T-helper 9 cell (primary cell): ENCODE measurements at regions not wholly inside any gene's neighbourhood (a gene's known extent, or its start where the extent isn't known, plus 50 kb on each side); places are given as distances from the start of the nearest gene placed in this dataset.
"Not testable (repeated sequence)": the region's sequence is repeated elsewhere in the genome, so short reads cannot be mapped to it uniquely, and the experiment has no call there.

Source experiments
- DNase-seq: peaks from one replicate; pipeline ENCODE4 v3.0.0-alpha.2; 2020

DNA sequence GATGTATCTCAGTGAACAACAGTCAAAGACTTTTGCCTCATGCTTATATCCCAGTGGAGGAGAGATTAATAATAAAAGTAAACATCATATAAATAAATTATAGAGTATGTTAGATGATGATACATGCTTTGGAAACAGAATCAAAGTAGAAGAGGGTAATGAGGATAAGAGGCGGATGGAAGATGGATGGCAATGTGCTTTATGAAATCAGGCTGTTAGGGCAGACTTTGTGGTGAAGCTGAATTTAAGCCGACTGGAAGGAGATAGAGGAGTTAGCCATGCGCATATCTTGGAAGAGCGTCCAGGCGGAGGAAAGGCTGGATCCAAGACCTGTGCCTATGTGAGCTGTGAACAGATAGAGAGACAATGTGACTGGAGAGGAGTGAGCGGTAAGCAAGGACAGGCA, 74.9 kb upstream of the GUCY1A1 start:
- DNase-seq = no peak

- no peak for DNase-seq
Observed at GRCh38 chr4:155590796-155591585, 75.7 kb upstream of the GUCY1A1 start.

DNA sequence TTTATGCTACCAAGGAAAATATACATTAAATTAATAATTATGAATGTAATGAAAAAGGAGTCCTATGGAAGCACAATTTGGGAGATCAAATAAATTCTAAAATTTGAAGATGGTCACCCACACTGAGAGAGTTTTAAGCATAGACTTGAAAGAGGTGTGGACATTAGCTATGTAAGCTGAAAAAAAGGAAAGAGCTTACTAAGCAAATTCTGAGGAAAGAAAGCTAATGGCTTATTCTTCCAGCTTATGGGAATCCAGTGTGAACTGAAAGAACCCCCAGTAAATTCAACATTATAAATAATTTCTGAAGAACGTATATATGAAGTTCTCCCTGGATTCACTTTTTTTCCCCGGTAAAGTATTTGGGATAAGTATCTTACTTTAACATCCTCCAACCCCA, 78.2 kb upstream of the GUCY1A1 start:
- DNase-seq = no peak

- DNase-seq = no peak
Observed at GRCh38 chr4:155587766-155588165, 78.9 kb upstream of the GUCY1A1 start.

- no peak for DNase-seq
Observed at GRCh38 chr4:155582971-155583437, 83.6 kb upstream of the GUCY1A1 start.

DNA sequence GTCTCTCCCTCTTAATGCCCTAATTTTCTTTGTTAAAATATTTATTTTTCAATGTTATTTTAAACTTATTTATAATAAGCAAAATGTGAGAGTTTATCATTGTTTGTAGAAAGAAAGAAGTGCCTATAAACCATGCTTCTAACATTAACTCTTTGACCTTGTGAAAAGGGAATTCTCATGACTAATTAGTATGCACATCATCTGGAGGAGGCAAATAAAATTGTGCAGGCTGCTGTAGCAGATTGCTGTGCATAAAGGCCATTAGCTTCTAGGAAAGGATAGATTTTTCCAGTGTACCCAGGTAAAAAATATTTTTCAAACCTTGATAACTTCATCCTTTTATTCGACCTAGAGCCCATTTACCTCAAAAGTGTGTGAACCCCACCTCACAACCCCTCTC, 84.6 kb upstream of the GUCY1A1 start:
- no peak for DNase-seq

DNA sequence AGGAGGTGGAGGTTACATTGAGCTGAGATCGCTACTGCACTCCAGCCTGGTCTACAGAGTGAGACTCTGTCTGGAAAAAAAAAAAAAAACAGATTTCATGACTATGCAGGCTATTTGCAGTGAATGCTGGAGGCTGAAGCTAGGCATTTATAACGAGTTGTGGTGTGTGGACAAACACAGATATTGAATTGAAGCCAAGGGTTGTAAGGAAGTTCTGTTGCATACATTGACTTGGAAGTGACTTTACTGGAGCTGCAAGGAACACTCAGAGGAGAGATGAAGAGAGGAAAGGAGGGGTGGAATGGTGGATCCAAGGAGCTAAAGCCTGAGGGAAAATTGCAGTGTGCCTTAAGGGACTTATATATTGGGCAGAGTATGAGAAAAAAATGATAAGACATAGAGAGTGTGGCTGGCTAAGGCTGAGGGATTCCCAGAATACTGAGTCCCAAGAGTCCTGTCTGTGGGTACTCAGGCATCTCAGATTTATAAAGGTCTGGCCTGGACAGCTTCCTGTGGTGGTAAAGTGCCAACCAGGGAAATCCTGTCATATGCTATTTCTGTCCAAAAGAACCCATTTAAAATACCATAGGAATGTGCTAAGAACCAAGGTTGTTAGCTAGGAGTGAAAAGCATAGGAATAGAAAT, 87.8 kb upstream of the GUCY1A1 start:
- DNase-seq = no peak

DNA sequence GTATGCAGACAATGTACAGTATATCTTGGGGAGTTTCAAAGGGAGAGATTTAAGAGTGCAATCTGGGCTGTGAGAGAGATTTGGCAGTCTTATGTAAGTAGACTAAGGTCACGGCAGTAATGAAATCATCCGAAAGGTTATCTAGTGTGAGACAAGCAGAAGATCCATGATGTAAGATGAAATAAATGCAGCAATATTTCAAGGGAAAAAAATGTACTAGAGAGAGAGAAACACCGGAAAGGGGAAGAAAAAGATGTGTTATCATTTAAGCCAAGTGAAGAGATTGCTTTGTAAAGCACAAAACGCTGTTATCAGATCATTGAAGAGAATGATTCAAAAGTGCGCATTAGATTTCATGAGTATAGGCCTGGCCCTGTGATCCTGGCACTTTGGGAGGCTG, 88.4 kb upstream of the GUCY1A1 start:
- no peak for DNase-seq

- DNase-seq = not testable (repeated sequence)
Observed at GRCh38 chr4:155574329-155574728, 92.3 kb upstream of the GUCY1A1 start.

DNA sequence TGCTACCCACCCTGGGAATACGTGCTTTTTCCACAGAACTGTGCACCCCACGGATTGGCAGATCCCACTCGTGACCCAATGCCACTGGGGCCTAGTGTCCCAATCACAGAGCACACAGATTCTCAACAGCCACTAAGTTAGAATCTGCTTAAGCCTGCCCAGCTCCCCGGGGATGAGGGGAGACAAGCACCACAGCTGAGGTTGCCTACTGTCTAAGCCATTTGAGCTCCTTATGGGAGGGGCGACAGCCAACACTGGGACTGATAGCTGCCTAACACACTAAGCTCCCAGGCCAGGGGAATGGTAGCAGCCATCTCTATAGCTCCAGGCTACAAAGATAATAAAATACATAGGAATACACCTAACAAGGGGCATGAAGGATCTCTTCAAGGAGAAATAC, 93.5 kb upstream of the GUCY1A1 start:
- DNase-seq = no peak

DNA sequence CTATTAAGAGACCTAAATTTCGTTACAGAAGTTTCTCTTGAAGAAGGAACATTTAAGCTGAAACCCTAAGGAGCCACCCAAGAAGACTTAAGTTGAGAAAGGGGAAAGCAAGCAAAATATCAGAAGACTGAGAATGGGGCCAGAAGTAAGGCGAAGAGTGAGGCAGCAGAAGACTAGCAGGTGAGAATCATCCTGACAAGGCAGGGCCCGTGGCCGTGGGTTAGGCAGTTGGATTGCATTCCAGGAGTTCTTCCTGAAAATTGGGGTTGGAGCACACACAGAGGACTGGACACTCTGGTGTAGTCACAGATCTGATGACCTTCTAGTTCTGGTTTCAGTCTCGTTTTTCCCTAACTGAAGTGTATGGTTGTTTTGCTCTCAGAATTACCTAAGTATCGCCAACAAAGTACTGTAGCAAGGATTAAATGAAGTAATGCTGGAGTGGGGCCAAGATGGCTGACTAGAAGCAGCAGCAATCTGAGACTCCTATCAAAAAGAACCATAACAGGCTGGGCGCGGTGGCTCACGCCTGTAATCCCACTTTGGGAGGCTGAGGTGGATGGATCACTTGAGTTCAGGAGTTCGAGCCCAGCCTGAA, 94.4 kb upstream of the GUCY1A1 start:
- no peak for DNase-seq

GRCh38 chr4:155571184-155571944, 95.3 kb upstream of the GUCY1A1 start:
- DNase-seq = no peak

GRCh38 chr4:155570661-155571060, 96.0 kb upstream of the GUCY1A1 start:
- DNase-seq = no peak

DNA sequence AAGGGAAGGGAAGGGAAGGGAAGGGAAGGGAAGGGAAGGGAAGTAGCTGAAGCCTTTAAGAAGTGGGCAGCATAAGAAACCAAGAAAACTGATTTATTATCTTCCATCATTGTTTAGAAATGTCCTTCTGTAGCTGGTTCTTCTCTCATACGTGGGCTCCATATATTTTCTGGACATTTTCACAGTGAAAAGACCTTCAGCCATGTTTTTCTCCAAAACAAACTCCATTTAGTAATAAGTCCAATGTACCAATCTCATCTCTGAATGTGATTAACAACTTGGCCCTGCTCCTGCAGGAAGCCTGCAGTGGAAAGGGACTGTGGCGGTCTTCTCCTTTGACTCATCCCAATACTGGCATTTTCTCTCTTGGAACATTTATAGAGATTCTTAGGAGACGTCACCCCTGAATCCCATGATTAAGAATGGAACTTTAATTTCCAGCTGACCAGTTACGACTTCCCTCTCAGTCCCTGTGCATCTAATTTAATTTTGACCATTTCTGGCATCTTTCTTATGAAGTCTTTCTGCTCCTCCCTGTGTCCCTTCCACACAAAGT, 96.6 kb upstream of the GUCY1A1 start:
- DNase-seq = no peak

- no peak for DNase-seq
Observed at GRCh38 chr4:155569471-155569870, 97.2 kb upstream of the GUCY1A1 start.

DNA sequence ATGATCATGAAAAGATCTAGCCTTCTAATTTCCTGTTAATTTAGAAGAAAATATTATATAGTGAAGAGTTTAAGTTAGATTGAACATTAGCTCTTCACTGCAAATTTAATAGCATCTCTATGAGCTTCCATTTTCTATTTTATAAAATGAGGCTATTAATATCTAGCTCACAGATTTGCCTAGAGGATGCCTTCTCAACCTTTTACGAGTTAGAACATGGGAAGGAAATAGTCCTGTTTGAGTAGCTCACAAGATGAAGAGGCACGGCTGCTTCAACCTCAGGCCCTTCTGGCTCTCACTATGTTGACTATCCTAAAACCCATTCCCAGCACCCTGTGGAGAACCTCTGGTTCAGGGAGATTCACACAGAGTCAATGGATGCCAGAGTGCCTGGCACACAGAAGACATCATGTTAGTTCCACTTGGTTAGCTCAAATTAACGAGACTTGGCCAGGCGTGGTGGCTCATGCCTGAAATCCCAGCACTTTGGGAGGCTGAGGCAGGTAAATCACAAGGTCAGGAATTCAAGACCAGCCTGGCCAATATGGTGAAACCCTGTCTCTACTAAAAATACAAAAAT, 97.9 kb upstream of the GUCY1A1 start:
- DNase-seq = no peak

DNA sequence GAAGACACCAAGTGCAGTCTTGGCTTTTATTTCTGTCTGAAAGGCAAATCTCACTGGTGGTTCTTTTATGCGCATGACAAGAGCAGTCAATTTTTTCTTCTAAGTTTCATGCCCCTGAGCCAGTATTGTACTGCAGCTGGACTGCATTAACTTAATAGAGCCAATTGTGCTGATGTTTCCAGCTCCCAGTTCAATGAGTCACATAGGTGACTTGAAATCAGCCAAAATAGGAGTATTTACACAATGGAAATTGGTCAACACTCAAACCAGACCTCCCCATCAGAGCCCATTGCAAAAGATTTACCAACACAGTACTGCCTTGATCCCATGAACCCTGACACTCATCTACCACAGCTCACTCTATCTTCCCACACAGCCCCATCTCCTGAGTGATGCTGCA, 100.3 kb upstream of the GUCY1A1 start:
- DNase-seq = no peak

DNA sequence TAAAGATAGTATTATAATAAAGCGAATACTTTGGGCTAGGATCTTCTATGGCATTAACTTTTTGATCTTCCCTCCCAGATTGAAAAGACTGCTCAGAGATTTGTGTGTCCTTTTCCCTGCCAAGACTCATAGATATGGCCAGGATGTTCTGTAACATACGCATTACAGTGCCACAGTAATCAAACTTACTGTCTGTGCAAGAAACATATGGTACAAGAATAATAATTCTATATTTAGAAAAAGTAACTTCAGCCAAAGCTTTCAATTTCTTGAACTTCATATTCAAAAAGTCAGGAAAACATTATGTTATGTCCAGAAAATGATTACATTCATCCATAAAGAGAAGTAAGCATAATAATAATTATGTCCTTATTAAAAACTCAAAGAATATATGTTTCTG, 100.9 kb upstream of the GUCY1A1 start:
- DNase-seq = no peak

DNA sequence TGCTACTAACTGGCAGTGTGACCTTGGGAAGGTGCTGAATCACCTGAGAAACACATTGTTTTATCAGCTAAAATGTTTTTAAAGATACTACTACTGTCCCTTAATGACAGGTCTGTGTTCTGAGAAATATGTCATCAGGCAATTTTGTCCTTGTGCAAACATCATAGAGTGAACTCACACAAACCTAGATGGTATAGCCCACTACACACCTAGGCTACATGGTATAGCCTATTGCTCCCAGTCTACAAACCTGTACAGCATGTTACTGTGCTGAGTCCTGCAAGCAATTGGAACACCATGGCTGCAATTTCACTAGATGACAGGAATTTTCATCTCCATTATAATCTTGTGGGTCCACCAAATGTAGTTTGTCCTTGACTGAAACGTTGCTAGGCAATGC, 101.3 kb upstream of the GUCY1A1 start:
- no peak for DNase-seq

- DNase-seq = no peak
Observed at GRCh38 chr4:155564880-155565279, 101.8 kb upstream of the GUCY1A1 start.

DNA sequence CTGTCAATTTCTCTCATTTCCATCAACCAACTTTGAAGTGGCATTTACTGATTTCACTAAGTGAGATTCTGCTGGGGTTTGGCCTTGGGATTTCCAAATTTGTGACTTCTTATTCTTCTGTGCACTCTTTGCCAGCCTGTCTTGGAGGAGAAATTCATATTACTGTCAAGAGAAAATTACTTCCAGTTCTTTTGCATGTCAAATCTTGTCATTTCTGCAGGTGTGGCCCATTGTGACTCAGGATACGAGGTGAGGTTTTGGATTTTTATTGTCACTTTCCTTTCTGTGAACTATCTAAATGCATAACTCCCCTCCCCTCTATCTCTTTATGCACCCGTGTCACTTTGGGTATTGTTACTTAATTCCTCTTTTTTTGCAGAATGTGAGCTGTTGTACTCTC, 102.6 kb upstream of the GUCY1A1 start:
- no peak for DNase-seq

- no peak for DNase-seq
Observed at GRCh38 chr4:155559915-155560314, 106.7 kb upstream of the GUCY1A1 start.

- no peak for DNase-seq
Observed at GRCh38 chr4:155552180-155552579, 114.5 kb upstream of the GUCY1A1 start.
